K562 (cell line): ENCODE measurements at regions not wholly inside any gene's neighbourhood (a gene's known extent, or its start where the extent isn't known, plus 50 kb on each side); places are given as distances from the start of the nearest gene placed in this dataset.

ENCODE experiments used
- HMGXB4 ChIP-seq: sonication (generic); formaldehyde crosslinking; IDR thresholded peaks from 2 replicates; pipeline ENCODE4 v1.8.1; 2023; ENCODE audit warnings: mild to moderate bottlenecking, missing genetic modification reagents
- MAFK ChIP-seq: IDR thresholded peaks from 2 replicates; pipeline ENCODE4 v1.6.1; 2011; ENCODE audit warnings: low read length, improper control_type of control experiment
- MCM5 ChIP-seq: fragments of 450-650 bp; IDR thresholded peaks from 2 replicates; pipeline ENCODE4 v1.6.1; 2016; ENCODE audit warnings: low read depth
- MXI1 ChIP-seq: IDR thresholded peaks from 2 replicates; pipeline ENCODE4 v1.6.1; 2011; ENCODE audit warnings: low read depth, mild to moderate bottlenecking, improper control_type of control experiment, low read length
- RERE ChIP-seq: sonication (generic); formaldehyde crosslinking; IDR thresholded peaks from 2 replicates; pipeline ENCODE4 v1.8.0; 2023; ENCODE audit warnings: missing genetic modification reagents, mild to moderate bottlenecking, borderline replicate concordance
- REST ChIP-seq, 2 experiments: fragments of 450-650 bp; formaldehyde crosslinking in 1 of 2; IDR thresholded peaks; 2 replicates each; pipeline versions ENCODE4 v1.4.0 to v1.6.1; 2014 to 2020; ENCODE audit warnings: mild to moderate bottlenecking in 2 of 2, borderline replicate concordance in 1 of 2, low read depth in 1 of 2
- STAG1 ChIP-seq: sonication (generic); formaldehyde crosslinking; IDR thresholded peaks from 2 replicates; pipeline ENCODE4 v1.5.0; 2020; ENCODE audit warnings: missing genetic modification reagents, borderline replicate concordance
- ZNF121 ChIP-seq: sonication (generic); formaldehyde crosslinking; conservative IDR thresholded peaks from 2 replicates; pipeline ENCODE4 v1.8.0; 2022; ENCODE audit warnings: missing genetic modification reagents
- ZNF445 ChIP-seq: fragments of 250-450 bp; sonication (Bioruptor Pico); IDR thresholded peaks from 2 replicates; pipeline ENCODE4 v1.4.0; 2020; ENCODE audit warnings: low read depth, mild to moderate bottlenecking, moderate library complexity

GRCh38 chr12:102757882-102758226, 159.2 kb downstream of the PAH start:
- no peak for TF ChIP-seq MCM5
- TF ChIP-seq RERE (CRISPR knock-in tag) = no peak
- no peak for TF ChIP-seq ZNF121 (CRISPR knock-in tag)
- TF ChIP-seq ZNF445 (CRISPR knock-in tag) = no peak
- TF ChIP-seq STAG1 (CRISPR knock-in tag) = no peak
- no peak for TF ChIP-seq REST (IDR thresholded peaks at IDR 0.05; ENCODE audit: borderline replicate concordance)
- TF ChIP-seq REST (CRISPR knock-in tag; IDR thresholded peaks at IDR 0.05; ENCODE audit: low read depth) = no peak
- no peak for TF ChIP-seq HMGXB4 (CRISPR knock-in tag)
- no peak for TF ChIP-seq MAFK
- no peak for TF ChIP-seq MXI1
